Neutrophil (primary cell): ENCODE measurements at regions not wholly inside any gene's neighbourhood (a gene's known extent, or its start where the extent isn't known, plus 50 kb on each side); places are given as distances from the start of the nearest gene placed in this dataset.

Source experiments
- H3K27ac ChIP-seq: fragments of 200-600 bp; sonication (generic); 2 replicates; pipeline ENCODE4 v1.5.1; 2016; ENCODE audit warnings: mild to moderate bottlenecking, moderate library complexity
- H3K27me3 ChIP-seq: fragments of 200-600 bp; sonication (generic); 2 replicates; pipeline ENCODE4 v1.6.0; 2016; ENCODE audit warnings: mild to moderate bottlenecking
- H3K36me3 ChIP-seq: fragments of 200-600 bp; sonication (generic); 2 replicates; pipeline ENCODE4 v1.5.1; 2017
- H3K4me1 ChIP-seq, 2 experiments: fragments of 200-600 bp in 1 of 2; sonication (generic) in 1 of 2; 1 replicate in 1 of 2; 2 replicates in 1 of 2; pipeline versions ENCODE4 v1.5.1 to v1.6.1; 2013 to 2016; ENCODE audit warnings: low read depth in 1 of 2, low read length in 1 of 2, mild to moderate bottlenecking in 1 of 2, moderate library complexity in 1 of 2; ENCODE audit not compliant: control insufficient read depth in 1 of 2, insufficient read depth in 1 of 2
- H3K4me3 ChIP-seq, 2 experiments: fragments of 200-600 bp in 1 of 2; sonication (generic) in 1 of 2; 1 replicate in 1 of 2; 2 replicates in 1 of 2; pipeline ENCODE4 v1.5.1; 2013 to 2016; ENCODE audit warnings: low read depth in 1 of 2, low read length in 1 of 2, mild to moderate bottlenecking in 1 of 2, moderate library complexity in 1 of 2
- H3K9me3 ChIP-seq: fragments of 200-600 bp; sonication (generic); 2 replicates; pipeline ENCODE4 v1.5.1; 2016
- CTCF ChIP-seq: fragments of 200-600 bp; sonication (generic); IDR thresholded peaks from 2 replicates; pipeline ENCODE4 v1.5.1; 2016; ENCODE audit warnings: antibody characterized with exemption

- no peak for TF ChIP-seq CTCF
- no peaks in the 10 kb centered on the region for H3K4me1 ChIP-seq
- H3K9me3 ChIP-seq, result no peaks in the 10 kb centered on the region
- no peak overlapping the region for H3K4me3 ChIP-seq
- no peak overlapping the region for H3K27ac ChIP-seq
- no peaks in the 10 kb centered on the region for H3K36me3 ChIP-seq
- no peaks in the 10 kb centered on the region for H3K27me3 ChIP-seq
Measured at GRCh38 chr13:78376033-78376432, 227.3 kb downstream of the POU4F1 start.

GRCh38 chr13:78372581-78372980 is 230.8 kb downstream of the POU4F1 start:
- no peak for TF ChIP-seq CTCF

GRCh38 chr13:78370231-78370630 is 233.1 kb downstream of the POU4F1 start:
- Histone ChIP-seq H3K9me3 (no peaks in the 10 kb centered on the region), H3K4me3 (no peak overlapping the region), H3K27ac (no peak overlapping the region), H3K36me3 (no peaks in the 10 kb centered on the region), H3K27me3 (no peaks in the 10 kb centered on the region), H3K4me1 (no peaks in the 10 kb centered on the region)
- TF ChIP-seq CTCF, result no peak

More at GRCh38 chr13:78372581-78372980, 230.8 kb downstream of the POU4F1 start:
- Histone ChIP-seq H3K9me3 (no peaks in the 10 kb centered on the region), H3K36me3 (no peaks in the 10 kb centered on the region), H3K4me3 (no peak overlapping the region), H3K4me1 (no peaks in the 10 kb centered on the region), H3K27me3 (no peaks in the 10 kb centered on the region), H3K27ac (no peak overlapping the region)

- Histone ChIP-seq H3K4me1 (no peaks in the 10 kb centered on the region), H3K36me3 (no peaks in the 10 kb centered on the region), H3K9me3 (no peaks in the 10 kb centered on the region), H3K4me3 (no peak overlapping the region), H3K27me3 (no peaks in the 10 kb centered on the region), H3K27ac (no peak overlapping the region)
- TF ChIP-seq CTCF, result no peak
Measured at GRCh38 chr13:78364711-78365110, 238.6 kb downstream of the POU4F1 start.

GRCh38 chr13:78341032-78341431 is 262.3 kb downstream of the POU4F1 start:
- Histone ChIP-seq H3K4me1 (no peaks in the 10 kb centered on the region), H3K9me3 (no peaks in the 10 kb centered on the region), H3K27ac (no peak overlapping the region), H3K4me3 (no peak overlapping the region), H3K27me3 (no peaks in the 10 kb centered on the region), H3K36me3 (no peaks in the 10 kb centered on the region)
- no peak for TF ChIP-seq CTCF

- Histone ChIP-seq H3K27ac (no peak overlapping the region), H3K36me3 (no peaks in the 10 kb centered on the region), H3K9me3 (no peaks in the 10 kb centered on the region), H3K4me1 (no peaks in the 10 kb centered on the region), H3K27me3 (no peaks in the 10 kb centered on the region), H3K4me3 (no peak overlapping the region)
- TF ChIP-seq CTCF, result no peak
Measured at GRCh38 chr13:78339927-78340326, 263.4 kb downstream of the POU4F1 start.
